IPS DF 4.7 (cell line): ENCODE measurements at regions not wholly inside any gene's neighbourhood (a gene's known extent, or its start where the extent isn't known, plus 50 kb on each side); places are given as distances from the start of the nearest gene placed in this dataset.
A peak's percentile ranks its signal among the peaks of the same experiment; 100 is the strongest.
"Not testable (repeated sequence)": the region's sequence is repeated elsewhere in the genome, so short reads cannot be mapped to it uniquely, and the experiment has no call there.

Experiments used
- DNase-seq: peaks from one replicate; pipeline ENCODE4 v3.0.0-alpha.2; 2013; ENCODE audit warnings: low spot score; ENCODE audit errors: extremely low read depth

DNA sequence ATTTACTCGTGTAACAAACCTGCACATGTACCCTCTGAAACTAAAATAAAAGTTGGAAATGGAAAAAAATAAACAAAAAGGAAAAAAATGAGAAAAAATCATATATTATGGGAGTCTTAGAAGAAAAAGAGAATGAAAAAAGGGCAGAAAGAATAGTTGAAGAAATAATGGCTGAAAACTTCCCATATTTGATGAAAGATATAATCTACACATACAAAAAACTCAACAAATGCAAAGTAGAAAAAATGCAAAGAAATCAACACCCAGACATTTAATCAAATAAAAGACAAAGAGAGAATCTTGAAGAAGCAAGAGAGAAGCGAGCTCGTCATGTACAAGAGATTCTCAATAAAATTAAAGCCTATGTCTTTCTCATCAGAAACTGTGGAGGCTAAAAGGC lies 73.8 kb downstream of the SLC25A46 start:
- no peak for DNase-seq

DNA sequence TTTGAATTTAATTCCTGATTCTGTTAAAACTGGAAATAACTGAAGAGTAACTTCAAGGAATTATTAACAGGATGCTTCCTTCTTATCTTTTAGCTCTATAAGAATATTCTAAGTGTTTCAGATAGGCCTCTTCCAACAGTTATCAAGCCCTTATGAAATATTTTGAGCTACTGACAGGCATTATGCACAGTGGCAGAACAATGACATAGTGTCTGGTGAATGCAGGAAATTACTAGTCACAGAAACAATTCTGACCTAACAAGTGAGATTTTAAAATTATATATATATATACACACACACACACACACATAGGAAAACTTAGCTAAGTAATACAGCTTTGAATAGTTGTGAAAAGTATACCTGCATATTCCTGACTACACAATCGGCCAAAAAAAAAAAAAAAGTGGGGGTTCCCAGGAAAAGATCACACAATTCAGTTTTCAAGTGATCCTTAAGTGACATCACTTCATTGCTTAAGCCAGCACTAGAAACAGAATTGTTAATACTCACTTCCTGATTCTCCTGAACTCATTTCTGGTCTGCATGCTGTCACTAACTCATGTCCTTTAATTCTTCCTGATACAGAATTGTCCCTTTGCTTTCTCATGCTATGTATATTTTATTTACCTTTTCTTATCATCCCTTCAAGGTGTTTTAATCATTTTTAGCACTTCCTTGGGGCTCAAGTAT lies 77.3 kb downstream of the SLC25A46 start:
- no peak for DNase-seq

DNA sequence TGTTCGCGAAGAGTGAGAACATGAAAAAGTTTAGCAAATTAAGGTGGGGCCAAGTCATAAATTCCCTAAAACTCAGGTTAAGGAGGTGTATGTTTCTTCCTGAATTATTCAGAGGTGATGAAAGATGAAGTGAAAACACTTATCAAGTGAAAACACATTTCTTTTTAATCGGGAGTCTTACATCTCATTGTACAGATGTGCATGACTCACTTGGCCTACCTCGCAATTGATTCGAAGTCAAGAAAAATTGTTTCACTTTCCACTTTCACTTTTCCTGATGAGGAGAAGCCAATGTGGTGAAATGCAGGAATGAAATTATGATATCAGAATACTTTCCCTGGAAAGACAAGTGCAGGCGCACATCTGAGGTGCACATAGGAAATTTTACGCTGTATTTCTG lies 78.7 kb downstream of the SLC25A46 start:
- no peak for DNase-seq

DNA sequence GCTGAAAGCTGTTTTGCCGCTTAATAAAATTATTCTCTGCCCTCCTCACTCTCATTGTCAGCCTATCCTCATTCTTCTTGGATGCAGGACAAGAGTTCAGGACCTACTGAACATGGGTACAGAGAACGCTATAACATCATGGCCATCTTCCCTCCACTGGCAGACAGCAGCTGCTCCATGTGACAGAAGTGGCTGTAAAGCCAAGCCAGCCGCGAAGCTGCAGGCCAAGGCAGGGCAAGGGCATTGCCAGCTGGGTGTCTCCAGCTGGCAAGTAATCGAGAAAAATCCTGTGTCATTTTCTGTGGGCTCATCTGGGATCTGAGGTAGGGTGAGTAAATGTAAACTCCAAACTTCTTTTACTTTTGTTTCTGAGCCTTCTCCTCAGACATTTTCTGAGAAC lies 84.8 kb downstream of the SLC25A46 start:
- no peak for DNase-seq

DNA sequence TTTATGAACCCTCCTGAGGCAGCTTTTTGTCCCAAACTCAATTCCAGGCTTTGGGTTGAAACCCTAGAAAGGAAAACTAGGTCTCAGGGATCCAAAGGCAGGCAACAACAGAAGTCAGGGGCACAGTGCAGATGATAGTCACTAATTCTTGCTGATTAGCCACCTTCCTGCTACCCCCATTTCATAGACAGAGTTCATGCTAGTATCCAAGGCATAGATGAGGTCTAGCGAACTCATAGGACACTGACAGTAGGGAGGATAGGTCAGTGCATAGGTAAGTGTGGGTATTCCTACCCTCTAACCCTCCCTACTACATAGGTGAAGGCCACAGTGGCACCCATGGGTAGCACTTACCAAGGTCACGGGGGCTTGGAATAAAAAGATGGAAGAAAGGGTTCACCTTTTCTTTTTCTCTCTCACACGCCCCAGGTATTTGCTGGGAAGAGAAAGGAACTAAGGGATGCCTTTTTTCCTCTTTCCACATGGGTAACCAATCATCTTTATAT lies 86.2 kb downstream of the SLC25A46 start:
- no peak for DNase-seq

DNA sequence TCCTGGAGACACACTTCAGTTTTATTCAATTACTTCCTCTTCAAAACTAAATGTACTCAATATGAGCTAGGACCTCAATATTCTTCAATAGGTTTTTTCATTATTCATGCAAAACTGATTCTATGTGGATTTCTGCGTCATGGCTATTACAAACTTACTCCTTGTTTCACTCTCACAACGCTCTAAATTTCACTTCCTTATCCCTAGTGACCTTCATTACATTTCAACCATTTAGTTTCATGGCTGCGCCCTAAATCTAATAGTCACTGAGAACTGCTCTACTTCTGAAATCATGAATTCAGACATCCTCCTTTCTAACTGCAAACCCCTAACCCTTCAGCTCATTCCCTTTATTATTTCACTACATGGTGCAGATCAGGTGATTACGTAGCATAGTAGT lies 93.9 kb downstream of the SLC25A46 start:
- DNase-seq, result no peak

DNA sequence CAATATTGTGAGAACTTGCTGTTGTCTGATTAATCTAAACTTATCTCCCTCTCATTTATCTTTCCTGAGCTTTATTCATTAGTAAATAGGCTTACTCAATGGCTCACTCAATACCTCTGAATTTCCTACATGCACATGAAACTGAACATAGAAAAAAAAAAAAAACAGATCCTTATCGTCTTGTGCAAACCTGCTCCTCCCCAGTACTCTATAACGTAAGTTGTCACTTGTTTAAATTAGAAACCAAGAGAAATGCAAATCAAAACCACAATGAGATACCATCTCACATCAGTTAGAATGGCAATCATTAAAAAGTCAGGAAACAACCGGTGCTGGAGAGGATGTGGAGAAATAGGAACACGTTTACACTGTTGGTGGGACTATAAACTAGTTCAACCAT lies 96.1 kb downstream of the SLC25A46 start:
- not testable (repeated sequence) for DNase-seq

DNA sequence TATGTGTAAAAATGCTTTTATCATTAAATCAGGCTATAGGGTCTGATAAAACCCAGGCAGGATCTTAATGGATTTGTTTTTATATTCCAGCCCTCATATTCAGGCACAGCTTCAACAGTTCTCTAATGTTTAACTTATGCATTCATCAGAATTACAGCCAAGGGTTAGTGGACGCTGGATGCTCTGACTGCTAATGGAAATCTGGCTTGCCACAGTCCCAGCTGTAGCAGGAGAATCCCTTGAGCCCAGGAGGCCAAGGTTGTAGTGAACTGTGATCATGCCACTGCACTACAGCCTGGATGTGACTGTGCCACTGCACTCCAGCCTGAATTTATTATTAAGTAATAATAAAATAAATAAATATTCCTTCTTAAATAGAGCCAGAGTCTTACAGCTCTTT lies 98.0 kb downstream of the SLC25A46 start:
- DNase-seq, result no peak

DNA sequence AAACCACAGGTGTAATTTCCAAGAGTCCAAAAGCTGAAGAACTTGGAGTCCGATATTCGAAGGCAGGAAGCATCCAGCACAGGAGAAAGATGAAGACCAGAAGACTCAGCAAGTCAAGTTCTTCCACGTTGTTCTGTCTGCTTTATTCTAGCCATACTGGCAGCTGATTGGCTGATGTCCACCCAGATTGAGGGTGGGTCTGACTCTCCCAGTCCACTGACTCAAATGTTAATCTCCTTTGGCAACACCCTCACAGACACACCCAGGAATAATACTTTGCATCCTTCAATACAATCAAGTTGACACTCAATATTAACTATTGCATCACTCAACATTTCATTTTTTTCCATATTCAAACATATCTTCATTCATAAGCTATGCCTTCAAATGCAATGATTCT lies 99.5 kb downstream of the SLC25A46 start:
- DNase-seq, result not testable (repeated sequence)

DNA sequence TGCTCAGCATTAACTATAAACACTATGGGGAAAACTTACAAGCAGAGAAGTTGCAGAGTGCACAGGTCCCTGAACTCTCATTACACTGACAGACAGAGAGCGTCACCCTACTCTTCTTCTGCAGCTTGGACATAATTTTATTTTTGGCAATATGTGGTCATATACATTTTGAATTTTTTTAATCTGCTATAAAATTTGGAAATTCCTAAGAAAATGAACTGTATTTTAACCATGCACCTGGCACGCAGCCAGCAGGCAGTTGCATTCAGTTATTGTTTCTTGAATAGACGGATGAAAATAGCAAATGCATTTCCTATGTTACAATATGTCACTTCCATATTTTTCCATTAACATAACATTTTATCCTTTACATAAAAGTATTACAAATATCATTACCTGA lies 100.2 kb downstream of the SLC25A46 start:
- DNase-seq, result no peak

DNA sequence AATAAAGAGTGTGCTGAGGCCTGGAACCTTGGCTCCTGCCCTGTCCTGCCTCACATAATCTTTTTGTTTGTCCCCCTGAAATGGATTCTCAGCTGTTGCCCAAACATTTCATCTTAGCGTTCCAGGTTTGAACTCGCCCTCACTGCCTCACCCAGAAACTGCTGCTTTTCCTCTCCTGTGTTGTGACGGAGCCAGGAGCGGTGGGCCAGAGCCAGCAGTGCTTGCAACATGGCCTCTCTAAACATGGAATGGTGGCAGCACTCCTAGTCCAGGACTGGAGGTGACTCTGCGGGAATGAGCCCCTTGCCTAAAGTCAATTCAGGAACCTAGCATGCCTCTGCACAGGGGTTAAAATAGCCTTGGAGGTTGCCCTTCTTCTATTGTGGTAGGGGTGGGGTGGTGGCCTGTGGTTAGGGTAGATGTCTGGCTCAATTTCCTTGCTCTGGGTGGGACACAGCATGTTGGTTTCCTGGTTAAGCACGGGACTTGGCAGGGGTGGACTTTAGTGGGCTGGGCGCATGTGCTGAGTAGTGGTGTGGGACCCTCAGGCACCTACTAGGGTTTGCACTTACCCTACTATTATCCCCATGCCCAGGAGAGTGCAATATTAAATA lies 101.6 kb downstream of the SLC25A46 start:
- DNase-seq, result no peak

DNA sequence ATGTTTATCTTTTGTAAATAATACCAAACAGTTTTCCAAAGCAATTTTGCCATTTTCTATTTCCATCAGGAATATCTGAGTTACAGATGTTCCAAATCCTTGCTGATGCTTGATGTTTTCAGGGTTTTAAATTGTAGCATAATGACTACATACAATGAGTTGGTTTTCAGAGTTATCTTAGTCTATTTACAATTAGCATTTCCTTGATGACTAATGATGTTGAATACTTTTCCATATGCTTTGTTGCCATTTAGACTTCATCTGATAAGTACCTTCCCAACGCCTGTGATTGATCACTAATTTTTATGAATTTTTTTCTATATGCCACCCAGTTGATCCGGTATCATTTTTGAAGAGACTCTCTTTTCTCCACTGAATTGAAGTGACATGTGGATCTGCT lies 102.3 kb downstream of the SLC25A46 start:
- DNase-seq, result no peak

DNA sequence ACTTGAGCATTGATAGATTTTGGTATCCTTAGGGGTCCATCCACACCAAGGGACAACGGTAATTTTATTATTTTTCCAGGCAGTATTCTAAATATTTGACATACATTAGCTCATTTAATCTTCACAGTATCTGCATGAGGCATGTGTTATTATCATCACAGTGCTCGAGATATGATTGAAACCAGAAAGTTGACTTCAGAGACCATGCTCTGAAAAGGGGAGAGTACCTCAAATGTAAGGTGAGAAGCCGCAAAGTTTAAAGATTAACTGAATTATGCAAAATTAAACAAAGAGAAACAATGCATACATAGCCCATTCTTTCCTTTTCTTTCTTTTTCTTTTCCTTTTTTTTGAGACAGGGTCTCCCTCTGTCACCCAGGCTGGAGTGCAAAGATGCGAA lies 104.1 kb downstream of the SLC25A46 start:
- no peak for DNase-seq

DNA sequence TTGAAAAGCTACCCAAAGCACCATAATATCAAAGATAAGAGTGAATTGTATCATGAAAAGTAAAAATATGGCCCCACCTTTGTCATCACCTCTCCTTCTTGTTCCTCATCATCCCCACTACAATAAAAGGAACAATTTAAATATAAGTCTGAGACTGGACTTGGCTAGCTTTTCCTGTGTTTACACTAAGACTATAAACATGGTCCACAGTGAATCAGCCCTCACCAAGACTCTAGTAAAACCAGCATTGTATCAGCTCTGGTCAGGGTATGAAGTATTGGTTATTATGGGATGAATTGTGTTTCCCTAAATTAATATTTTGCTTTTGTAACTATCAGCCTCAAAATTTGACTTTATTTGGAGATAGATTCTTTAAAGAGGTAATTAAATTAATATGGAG lies 105.4 kb downstream of the SLC25A46 start:
- DNase-seq, result no peak

DNA sequence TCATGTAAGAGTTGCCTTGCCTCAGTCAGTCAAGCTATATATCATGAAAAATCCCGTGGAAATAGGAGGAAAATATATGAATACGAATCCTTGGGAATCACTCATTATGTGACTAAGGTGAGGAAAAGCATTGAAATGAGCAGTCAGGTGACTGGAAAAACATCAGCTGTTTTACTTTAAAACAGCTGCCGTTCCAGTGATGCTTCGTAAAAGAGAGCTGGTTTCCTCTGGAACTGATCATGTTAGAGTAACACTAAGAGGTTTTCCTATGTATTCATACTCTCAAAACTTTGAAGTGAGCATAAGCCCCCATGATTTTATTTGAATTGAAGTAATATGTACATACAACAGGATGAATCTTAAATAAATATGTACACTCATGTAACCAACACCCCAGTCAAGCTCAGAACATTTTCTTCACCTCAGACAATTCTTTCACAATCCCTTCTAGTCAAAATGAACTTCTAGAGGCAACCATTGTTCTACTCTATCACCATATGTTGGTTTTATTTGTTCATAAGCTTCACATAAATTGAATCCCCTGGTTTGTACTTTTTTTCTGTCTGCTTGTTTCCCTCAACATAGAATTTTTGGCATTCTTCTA lies 107.7 kb downstream of the SLC25A46 start:
- DNase-seq, result no peak

DNA sequence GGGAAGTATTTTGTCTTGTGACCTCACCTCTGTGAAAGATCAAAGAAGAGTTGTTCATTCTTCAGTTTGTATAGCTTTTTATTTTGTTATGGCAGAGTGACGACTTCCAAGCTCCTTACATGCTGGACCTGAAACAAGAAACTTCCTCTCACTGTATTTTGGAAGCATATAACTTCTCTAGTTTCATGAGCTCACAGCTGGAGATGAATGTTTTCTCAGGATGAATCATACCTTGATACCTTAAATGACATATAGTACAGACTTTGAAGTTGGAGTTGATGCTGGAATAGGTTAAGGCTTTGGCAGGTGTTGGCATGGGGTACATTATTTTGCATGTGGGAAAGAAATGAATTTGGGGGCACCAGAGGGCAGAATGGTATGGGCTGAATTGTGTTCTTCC lies 112.5 kb downstream of the SLC25A46 start:
- DNase-seq, result no peak

DNA sequence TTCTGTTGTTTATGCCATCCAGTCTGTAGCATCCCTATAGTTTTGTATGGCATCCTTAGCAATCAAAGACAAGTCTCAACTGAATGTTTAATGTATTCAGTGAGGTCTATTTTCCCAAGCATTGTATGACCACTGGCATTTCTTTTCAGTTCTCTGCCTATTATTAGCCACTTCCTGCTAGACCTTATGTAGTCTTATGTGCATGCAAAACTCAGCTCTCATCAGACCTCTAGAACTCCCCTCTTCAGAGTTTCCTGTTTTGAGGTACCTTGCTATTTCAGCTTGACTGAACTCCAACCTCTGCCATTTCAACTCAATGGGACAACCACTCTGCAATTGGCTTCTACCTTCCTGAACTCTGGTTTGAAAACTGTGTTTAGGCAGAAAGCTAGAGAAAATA lies 113.2 kb downstream of the SLC25A46 start:
- DNase-seq, result no peak

DNA sequence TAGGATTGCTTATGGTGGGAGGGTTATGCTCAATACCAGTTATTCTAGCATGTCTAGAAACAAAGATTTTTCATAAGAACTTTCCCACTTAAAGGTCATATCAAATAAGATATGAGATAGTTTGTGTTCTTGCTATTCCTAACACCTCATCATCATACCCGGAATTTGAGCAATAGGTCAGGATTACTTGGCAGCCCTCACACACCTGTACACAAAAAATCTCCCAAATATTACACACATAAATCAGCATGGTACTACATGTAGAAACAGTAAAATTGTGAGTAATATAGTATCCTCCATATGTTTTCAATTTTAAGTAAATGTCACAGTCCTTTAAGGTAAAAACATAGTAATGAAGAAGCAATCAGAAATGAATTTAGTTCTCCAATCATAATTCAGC lies 113.7 kb downstream of the SLC25A46 start:
- DNase-seq, result no peak

DNA sequence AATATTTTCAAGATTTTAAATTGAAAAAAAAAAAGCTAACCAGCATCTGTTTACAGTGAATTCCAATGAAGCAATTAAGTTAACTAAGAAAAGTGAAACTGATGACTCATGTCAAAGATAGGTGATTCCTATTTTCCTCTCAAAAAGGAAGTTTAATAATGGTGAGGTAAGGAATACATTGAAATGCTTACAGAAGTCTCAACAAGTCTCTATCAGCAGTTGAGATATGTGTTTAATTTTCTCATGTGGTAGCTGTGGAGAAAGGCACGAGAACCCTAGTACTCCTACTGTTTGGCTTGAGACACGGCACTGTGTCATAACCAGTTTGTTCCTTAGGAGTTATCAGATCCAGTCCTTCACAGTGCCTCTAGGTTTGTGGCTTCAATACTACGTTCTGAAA lies 114.5 kb downstream of the SLC25A46 start:
- DNase-seq, result no peak

DNA sequence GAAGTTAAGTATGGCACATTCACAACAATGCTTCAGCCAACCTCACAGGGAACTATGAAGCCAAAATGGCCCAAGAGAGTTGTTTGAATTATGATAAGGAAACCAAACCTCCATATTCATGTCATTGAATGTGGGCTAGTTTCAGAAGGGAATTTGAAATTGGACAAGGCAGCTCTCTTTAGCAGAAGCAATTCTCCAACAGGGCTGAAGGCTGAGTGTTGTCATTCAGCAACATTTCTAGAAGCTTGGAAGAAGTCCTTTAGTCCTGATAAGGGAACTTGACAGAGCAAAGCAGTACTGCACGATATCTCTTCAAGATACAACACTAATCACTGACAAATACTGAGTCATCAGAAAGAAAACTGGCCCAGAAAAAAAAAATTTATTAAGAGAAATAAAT lies 115.4 kb downstream of the SLC25A46 start:
- no peak for DNase-seq

DNA sequence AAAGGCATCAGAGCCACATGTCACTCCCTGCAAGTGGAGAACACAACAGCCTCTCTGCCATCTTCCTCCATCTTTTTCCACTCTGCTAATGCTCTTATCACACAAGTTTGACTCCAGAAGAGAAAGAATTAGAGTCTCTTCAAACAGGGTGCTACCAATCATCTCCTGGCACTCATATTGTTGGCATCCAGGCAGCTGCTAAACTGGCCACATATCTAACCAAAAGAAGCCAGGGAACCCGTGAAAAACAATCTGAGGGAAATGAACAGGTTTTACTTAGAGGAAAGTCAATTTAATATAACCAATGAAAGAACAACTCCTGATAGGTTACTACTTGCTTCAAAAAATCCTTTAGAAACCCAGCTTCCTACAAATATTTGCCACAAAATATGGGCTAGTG lies 117.2 kb downstream of the SLC25A46 start:
- DNase-seq, result no peak

DNA sequence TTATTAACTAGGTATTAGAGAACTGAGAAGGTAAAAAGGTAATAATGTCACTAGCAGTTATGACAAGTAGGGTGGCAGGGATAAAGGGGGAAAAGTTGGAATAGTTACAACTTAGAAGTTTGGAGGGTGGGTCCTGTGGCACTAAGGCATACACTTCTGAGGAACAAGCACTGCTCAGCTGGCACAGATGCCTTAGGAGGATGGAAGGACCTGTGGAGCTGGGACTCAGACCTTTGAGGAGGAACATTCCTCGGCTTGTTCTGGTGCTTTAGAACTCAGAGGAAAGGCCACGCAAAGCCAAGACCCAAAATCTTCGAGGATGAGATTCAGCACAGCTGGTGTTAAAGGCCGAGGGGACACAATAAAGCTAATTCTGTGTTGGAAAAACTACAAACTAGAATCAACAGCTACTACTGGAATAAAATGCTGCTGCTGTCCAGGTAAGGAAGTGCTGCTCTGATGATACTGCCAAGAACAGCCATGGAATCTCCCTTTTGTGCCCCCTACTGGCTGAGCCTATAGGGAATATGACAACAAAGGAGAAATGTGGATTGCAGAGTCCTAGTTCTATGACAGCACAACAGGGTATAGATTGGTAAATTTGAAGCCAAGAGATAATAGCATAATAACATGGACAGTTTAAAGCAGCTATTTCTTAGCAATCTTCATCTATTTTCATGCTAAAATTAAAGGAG lies 126.7 kb downstream of the SLC25A46 start:
- peak; percentile 51 for DNase-seq
